ENCODE measurements at regions not wholly inside any gene's neighbourhood (a gene's known extent, or its start where the extent isn't known, plus 50 kb on each side); places are given as distances from the start of the nearest gene placed in this dataset.

DNA sequence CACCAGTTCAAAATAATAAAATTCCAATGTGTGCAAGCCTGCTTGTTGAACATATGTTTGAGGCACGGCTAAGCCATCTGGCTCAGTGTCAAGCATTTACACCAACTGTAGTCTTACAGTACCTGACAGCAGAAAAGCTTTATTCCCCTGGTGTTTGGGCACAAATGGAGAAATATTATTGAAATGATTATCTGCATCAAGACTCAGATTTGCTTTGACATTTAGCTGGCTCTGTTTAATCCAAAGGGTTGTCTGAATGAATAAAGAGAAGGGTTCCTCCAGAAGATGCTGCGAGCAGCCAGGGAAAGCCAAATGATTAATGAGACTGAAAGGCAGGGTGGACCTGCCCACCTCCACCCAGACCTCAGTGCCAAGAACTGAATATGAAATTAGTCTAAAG lies 393.2 kb upstream of the GALNT5 start:
- DNase-seq, result no peak

DNA sequence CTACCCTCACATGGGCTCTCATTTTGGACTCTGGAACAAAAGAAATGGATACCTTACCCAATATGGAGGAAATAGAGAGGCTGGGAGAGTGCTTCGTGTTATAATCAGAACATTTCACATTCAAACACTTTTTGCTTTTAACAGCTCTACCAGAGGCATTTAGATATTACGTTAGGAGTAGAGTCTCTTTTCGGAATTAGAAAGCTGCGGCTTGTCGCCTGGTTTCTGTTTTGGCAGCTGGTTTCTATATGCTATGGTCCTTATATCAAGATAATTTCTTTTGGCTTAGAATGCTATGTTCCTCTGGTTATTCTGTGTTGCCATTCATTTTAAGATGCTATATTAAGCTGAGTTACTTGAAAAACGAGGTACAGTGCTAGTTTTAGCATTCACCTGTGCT lies 392.8 kb upstream of the GALNT5 start:
- no peak for DNase-seq

DNA sequence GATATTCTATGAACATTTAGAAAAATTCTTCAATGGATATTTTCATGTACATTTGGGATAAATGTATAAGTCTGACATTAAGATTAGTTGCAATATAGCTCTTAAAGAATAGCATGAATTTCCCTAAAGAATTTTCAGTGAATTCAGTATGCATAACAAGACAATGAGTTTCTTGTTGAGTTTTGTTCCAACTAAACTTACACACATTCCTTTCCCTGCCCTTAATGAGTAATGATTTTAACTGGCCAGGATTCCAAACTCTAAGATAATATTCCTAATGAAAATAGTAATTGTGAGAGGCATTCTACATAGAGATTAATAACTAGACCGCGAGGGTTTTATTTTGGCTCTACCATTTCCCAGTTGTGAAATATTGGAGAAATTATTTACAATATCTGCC lies 390.3 kb upstream of the GALNT5 start:
- no peak for DNase-seq

DNA sequence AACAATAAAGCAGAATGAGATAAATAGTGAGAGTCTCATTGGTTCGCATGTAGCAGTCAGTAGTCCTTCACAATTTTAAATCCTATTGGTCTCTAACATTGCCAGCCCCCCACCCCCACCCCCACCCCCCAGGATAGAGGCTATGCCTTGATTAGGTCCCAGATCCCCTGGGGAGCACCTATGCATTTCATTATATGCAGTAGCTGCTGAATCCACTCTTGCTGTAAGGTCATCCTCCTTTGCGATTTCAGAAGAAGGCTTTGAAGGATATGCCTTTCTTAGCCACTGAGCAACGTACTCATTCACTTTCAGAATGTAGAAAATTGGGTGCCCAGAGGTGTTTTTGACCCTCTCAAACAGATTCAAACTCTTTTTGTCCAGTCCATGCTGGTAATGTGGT lies 382.8 kb upstream of the GALNT5 start:
- DNase-seq, result no peak

DNA sequence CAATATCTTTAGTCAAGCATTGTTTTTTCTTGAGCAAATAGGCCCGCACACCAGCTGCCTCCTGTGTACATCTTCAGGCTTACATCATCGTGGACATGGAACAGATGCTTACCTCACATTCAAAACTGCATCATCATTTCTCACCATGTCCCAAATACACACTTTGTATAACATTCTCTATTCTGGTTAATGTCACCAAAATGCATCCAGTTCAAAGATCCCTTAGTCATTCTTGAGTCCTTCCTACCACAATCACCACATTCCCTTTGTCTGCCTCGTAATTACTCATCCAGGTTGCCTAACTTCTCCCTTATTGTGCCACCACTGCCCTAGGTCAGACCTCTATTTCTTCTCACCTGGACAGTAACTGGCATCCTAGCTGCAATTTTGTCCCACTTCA lies 373.7 kb upstream of the GALNT5 start:
- DNase-seq, result no peak

DNA sequence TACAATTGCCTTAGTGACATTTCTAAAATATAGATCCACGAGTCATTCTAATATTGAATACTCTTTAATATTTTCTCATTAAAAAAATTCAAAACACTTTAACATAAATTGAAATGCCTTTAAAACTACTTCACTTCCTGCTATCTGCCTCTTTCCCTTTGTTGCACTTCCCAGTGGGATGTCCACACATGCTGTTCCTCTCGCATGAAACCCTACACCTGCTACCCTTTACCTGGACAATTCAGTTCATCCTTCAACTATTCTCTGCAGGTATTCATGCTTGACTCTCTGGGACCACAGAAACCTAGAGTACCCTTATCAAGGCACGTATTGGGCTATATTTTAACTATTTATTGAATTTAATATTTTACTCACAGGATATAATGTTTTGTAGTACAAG lies 373.3 kb upstream of the GALNT5 start:
- no peak for DNase-seq

DNA sequence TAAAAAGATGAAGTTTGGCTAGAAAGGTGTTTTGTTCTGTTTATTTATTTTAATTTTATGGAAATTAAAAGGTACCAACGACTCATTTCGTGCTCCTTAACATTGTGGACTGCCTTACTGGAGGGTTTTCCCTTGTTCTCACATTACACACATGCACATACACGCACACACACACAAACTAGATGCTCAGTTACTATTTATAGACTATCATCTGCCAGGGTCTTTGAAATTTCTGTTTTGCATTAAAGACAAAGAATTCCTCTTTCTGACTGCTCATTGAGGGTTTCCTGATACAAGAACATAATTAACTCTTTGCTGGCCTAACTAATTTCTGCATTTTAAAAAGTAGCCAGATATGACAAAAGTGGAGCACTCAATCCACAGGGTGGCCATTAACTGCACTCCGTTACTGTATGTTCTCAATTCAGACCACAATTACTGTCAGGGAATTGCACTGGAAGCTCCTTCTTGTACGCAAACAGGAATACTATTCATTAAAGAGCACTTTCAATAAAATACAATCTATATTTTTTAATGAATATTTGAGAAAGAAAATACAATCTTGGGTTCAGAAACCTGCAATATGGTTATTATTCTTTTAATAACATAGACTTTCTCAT lies 366.9 kb upstream of the GALNT5 start:
- no peak for DNase-seq

DNA sequence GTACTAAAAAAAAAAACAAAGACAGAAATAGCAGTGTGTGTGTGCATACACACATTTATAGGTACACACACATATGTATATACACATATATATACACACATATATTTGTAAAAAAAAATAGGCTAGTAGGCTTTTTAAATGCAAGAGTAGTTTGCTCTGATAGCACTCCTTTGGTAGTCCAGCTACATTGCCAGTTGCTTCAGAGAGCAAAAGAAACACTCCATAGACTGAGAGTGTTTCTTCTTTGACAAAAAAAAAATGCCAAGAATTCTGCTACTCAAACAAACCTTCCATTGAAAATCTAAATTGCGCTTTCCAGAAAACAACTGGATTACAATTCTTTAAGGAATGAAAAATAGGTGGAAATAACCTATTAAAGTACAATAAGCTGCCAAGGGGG lies 365.9 kb upstream of the GALNT5 start:
- DNase-seq, result no peak

DNA sequence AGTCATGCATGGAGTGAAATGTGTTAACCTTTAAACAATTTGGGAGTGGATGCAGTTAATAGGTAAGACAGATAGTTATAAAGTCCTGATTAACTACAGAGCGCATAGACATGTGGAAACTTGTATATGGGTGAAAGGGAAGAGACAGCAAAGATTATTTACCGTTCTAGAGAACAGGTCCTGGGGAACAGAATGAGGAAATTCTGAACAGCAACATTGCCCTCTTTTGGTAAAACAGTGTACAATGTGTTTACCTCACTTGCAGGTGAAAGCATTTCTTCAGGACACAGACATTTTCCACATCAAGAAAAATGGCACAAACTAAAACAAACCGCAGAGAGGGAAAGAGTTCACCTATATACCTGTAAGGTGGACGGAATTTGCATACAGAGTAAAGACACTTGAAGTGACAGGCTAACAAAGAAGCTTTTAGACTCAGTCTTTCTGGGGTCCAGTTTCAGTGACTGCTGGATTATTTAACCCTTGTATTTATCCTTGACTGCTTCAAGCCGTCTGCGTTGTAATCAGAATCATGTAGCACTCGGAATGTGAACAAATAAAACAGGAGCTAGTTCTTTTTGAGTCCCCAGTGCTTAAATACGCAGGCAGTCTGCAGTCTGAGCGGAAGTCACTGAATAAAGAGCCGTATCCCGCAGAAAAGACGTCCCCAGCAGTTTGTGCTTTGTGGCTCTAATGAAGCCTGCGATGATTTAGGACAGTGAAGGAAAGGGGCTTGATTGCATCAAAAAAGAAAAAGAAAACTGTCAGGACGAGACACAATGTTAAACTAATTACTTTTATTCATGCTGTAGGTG lies 364.8 kb upstream of the GALNT5 start:
- DNase-seq, result no peak

DNA sequence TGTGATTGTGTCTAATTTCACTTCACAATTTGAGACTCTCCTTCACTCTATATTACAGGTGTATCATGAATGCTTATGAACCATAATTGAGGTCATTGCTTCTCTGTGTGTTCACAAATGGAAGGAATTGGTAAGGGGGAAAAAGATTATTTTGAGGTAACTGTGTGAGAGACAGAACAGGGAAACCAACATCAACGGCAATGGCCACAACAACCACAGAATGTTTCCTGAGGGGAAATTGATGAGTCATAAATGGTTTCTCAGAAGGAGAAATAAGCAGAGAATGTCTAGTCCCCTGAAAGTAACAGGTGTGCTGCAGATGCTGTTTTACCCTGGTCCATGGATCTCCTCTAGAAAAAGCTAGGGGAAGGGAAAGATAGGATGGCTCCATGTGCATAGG lies 361.2 kb upstream of the GALNT5 start:
- DNase-seq, result no peak

DNA sequence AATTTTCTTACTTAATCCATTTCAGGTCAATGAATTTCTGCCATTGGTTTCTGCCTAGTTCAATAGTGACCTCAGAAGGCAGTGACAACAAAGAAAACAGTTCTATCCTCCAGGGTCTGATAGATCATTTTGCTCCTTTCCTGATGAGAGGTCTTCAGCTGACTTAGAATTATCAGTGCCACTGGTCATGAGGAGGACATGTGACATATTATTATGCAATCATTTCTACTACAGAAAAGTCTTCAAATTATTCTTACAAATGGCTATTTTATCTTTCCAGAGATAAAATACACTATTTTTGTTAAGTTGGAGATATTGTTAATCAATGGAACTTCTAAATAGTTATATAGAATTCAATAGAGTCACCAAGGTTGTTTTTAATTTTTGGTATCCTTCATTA lies 360.0 kb upstream of the GALNT5 start:
- DNase-seq, result no peak

DNA sequence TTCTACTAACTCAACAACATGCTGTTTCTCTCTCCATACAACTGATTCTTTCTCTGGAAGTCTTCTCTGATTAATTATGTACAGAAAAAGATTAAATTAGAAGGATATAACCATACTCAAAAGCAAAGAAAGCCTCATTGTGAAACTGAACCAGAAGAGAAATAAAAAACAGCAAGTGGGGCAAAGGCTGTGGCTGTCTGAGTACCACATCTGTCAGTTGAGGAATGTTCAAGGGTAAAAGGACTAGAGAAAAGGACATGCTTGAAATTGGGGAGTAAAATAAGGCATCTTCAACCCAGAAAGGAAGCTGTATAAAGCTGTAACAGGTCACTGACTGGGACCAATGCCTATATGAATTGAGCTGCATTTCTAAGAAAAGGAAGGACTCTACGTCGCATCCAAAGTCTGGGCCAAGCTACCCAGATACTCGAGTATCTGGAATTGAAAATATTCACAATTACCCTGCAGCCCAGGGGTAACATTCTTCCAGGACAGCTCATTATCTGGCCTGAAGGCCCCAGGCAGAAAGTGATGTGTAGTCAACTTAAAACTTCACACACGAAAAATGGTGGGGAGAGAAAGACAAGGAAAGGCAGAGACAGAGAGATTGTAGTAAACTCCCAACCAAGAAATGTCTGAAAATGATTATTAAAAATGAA lies 356.0 kb upstream of the GALNT5 start:
- no peak for DNase-seq

DNA sequence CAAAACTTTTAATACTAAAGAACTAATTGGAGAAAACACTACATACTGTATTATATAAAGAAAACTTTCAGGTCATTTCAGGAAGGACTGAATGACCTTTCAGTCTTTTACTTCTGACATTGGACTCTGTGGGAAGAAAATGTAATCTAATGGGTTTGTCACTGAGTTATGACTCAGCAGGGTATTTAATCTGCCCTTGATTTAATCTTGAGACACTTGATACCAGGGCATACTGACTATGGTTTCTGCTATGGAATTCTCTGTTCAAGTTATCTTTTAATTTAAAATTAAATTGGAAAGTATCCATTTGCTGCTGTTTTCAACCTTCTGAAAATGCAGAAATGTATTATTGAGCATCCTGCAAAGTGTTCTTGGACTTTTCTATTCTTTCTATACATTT lies 354.2 kb upstream of the GALNT5 start:
- DNase-seq, result no peak

DNA sequence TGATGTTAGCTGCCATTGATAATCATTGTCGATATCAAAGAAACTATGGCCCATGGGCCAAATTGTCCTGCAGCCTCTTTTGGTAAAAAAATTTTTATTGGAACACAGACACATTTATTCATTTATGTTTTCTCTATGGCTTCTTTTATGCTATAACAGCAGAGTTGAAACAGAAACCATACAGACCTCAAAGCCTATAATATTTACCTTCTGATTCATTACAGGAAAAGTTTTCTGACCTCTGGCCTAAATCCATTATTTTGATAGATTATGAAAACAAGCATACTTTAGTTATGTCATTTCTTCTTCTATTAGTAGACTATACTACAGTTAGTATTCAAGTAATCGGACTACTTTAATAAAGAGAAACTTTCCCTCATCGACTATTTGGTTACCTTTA lies 349.7 kb upstream of the GALNT5 start:
- DNase-seq, result no peak

DNA sequence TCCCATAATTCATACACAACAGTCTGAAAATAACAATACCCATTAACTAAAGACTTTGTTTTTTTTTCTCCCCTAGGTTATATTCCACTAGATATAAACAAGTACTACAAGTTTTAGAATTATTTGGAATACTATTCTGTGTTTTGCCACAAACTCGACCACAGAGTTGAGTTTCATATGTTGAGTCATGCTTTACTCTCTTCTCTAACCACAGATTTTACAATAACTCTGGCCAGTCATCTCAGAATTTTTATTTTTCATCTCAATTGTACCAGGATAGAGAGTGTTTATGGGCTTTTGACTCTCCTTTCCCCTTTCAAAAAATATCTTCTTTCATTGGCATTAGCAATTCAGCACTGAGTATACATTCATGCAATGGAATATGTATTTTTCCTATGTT lies 348.7 kb upstream of the GALNT5 start:
- no peak for DNase-seq

DNA sequence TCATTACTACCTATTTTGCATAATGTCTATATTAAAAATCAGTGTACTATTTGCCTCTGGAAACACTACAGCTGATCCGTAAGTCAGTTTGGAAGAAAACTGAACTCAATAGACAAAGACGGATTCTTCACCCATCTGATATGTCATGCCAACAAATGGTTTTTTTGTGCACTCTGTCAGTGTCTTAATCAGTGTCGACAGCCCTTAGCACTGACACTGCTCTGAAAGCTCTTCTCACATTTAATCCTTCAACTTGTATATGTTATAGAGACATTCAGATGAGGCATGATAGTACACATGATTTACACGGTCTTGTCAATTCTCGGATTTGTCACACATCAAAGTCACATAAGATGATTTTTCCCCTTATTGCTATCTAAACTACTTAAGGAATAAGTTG lies 347.5 kb upstream of the GALNT5 start:
- DNase-seq, result no peak

DNA sequence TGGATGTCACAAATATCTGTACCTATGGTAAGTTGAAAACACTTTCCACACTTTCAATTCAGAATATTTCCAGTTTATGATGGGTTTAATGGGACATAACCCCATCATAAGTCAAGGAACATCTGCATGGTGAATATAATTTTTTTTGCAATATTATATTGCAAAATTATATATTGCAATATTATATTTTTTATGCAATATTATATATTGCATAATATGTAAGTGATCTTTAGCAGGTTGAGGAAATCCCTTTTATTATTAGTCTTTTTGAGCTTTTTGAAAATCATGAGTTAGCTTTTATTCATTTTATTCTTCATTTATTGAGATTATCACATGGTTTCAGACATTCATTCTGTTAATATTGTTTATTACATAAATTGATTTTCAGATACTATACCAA lies 342.2 kb upstream of the GALNT5 start:
- DNase-seq, result no peak

DNA sequence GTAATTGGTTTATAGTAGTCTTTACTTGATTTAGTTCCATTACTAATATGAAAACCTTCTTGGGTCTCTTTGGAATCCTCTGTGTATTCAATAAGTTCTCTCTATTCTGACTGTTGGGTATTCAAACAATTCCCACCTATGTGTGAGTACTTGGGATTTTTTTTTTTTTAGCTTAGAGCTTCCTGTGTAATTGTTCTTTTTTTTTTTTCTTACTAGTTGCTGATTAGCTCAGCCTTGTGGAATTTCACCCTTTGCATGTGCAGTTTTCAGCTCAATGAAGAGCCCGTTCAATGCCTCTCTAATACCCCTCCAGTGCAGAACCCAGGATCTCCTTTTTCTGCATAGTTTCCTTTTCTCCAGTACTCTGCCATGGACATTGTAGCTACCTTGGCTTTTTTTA lies 339.1 kb upstream of the GALNT5 start:
- no peak for DNase-seq

DNA sequence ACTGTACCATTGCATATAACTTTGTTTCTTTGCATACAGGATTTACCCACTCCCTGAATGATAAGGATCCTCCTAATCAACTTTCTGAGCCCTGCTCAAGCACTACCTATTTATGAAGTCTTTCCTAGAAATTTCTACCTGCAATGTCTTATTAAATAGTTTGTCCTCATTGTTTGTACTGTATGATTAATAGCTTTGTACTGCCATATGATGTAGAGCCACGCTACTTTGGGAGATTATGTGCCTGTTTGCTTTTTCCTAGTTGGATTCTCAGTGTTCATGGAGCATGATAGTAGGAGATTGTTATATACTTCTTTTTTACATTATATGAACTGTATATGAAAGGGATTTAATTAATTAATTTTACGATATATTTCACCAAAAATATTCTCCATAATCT lies 327.1 kb upstream of the GALNT5 start:
- no peak for DNase-seq

DNA sequence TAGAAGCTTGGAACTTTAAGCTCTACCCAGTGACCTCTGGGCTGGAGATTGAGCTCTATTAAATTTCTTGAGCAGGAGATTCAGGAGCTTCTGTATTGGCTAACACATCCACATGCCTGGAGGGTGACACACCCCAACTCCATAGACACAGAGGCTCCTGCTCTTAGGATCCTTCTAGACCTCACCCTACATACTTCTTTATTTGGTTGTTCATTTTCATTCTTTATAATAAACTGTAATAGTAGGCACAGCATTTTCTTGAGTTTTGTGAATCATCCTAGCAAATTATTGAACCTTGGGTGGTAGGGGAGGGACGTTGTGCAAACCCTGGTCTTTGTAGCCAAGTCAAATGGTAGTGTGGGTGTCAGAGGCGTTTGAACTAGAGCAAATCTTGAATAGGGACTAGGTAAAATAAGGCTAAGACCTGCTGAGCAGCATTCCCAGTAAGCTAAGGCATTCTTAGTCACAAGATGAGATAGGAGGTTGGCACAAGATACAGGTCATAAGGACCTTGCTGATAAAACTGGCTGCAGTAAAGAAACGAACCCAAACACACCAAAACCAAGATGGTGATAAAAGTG lies 323.8 kb upstream of the GALNT5 start:
- DNase-seq, result no peak

DNA sequence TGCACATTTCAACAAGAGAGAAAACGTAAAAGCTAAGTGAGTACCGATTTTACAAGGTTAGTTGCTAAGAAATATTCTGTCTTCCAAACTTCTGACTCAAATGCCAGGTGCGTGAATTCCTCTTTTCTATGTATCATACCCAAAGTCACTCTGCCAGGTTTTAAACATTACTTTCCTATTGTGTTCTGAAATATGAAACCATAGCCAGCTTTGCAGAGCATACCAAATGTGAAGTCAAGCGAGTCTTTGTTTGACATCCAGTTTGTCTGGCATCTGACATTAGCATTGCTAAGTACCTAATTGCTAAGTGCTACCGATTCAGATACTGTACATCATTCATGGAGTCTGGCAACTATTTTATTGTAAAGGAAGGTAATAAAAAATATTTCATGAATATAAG lies 321.9 kb upstream of the GALNT5 start:
- DNase-seq, result no peak

DNA sequence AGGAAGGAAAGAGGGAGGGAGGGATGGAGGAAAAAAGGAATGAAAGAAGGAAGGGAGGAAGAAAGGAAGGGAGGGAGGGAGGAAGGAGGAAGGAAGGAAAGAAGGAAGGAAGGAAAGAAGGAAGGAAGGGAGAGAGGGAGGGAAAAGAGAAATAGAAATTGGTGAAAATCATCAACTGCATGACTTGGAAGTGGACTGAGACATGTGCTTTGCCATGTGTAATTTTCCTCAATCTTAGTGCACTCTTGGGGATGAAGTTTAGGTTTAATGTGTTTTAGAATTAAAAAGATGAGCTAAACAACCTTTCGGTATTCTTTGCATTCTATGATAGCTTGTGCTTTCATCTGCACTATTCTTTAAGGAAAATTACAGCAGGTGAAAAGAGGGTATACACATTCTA lies 320.1 kb upstream of the GALNT5 start:
- no peak for DNase-seq

DNA sequence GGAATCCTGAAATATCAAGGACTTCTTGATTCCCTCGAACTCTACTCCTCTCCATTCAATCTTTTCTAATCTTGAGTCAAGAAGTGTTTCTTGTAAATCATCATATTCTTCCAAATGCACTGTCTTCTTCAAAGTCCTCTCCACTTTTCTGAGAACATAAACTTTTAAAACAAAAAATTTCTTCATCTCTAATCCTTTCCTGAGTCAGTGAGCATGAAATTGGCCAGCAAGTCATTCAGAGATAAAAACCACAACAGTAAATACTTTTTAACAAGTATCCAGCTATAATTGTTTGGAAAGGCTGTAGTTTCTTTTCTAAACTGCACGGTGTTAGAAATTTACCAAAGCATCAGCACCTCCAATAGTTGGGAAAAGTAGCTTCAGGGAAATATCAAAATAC lies 312.6 kb upstream of the GALNT5 start:
- DNase-seq, result no peak

DNA sequence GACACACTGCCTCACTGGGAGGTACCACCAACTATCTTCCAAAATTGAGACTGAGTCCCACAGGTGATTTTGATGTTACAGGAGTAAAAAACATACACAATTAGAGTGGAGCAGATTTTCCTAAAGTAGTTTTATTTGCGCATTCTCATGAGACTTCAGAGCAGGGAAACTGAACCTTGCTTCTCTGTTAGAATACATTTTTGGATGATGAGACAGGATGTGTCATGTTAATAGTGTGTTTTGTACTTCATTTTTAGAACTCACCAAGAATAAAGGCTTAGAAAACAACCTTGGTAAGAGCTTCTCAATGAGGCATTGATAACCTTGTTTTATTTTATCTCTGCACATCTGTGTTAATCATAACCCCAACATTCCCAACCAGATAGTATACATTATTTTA lies 310.2 kb upstream of the GALNT5 start:
- no peak for DNase-seq
